Sigmoid colon (tissue), 6 donors: ENCODE measurements at regions not wholly inside any gene's neighbourhood (a gene's known extent, or its start where the extent isn't known, plus 50 kb on each side); places are given as distances from the start of the nearest gene placed in this dataset.
A peak's percentile ranks its signal among the peaks of the same experiment; 100 is the strongest.

Experiments used
- DNase-seq: peaks from one replicate; pipeline ENCODE4 v3.0.0-alpha.2; 2019
- H3K27ac ChIP-seq, 4 donors: fragments of 200-600 bp; sonication (generic); one replicate each; pipeline ENCODE4 v1.5.1; 2016 to 2019; ENCODE audit warnings: mild to moderate bottlenecking in 1 of 4
- H3K27me3 ChIP-seq, 3 donors: fragments of 200-600 bp; sonication (generic); one replicate each; pipeline ENCODE4 v1.5.1; 2019; ENCODE audit warnings: mild to moderate bottlenecking in 1 of 3
- H3K36me3 ChIP-seq, 4 donors: fragments of 200-600 bp; sonication (generic); one replicate each; pipeline ENCODE4 v1.5.1; 2016 to 2019
- H3K4me1 ChIP-seq, 4 donors: fragments of 200-600 bp; sonication (generic); one replicate each; pipeline ENCODE4 v1.5.1; 2017 to 2019
- H3K4me3 ChIP-seq, 4 donors: fragments of 200-600 bp; sonication (generic); one replicate each; pipeline ENCODE4 v1.5.1; 2017 to 2019; ENCODE audit warnings: mild to moderate bottlenecking in 2 of 4, moderate library complexity in 1 of 4
- H3K9me3 ChIP-seq, 4 donors: fragments of 200-600 bp in 3 of 4; sonication (generic) in 3 of 4; one replicate each; pipeline versions ENCODE4 v1.5.1 to v1.6.1; 2013 to 2019
- EP300 ChIP-seq, 4 donors: sonication (generic); formaldehyde crosslinking; IDR thresholded peaks; one replicate each; pipeline ENCODE4 v1.6.1; 2017; ENCODE audit warnings: antibody characterized with exemption in 4 of 4
- POLR2A ChIP-seq, 2 donors: fragments of 450-650 bp; IDR thresholded peaks; one replicate each; pipeline ENCODE4 v1.6.1; 2016; ENCODE audit warnings: antibody characterized with exemption in 2 of 2, mild to moderate bottlenecking in 2 of 2, moderate library complexity in 2 of 2
- POLR2AphosphoS5 ChIP-seq, 4 donors: sonication (generic); formaldehyde crosslinking; IDR thresholded peaks; one replicate each; pipeline ENCODE4 v1.6.1; 2017; ENCODE audit warnings: antibody characterized with exemption in 4 of 4
- WGBS, 2 donors: extraction: QIAGEN DNeasy Blood & Tissue Kit; methylation state at CpG; one replicate each; pipeline ENCODE4 v1.1.7; 2013; 5-methylcytosine and 5-hydroxymethylcytosine counted together
- intact Hi-C: fragments of 100-400 bp; cut with DNase I; formaldehyde crosslinking; loops from one replicate; pipeline ENCODE4 v1.15.1; 2023
- TF ChIP-seq, protein P1 (sequence below), 4 experiments: fragments of 450-650 bp in 3 of 4; fragments of 200-600 bp in 1 of 4; IDR thresholded peaks; one replicate each; pipeline ENCODE4 v1.5.1; 2016 to 2019; ENCODE audit warnings: antibody characterized with exemption in 4 of 4, mild to moderate bottlenecking in 3 of 4, moderate library complexity in 2 of 4
- donor health status: healthy with polysubstance abuse.
- donor health status: healthy.

- Histone ChIP-seq H3K27me3 (no peaks in the 10 kb centered on the region), H3K4me3 (no peak overlapping the region), H3K27ac (no peak overlapping the region), H3K36me3 (no peaks in the 10 kb centered on the region), H3K9me3 (no peaks in the 10 kb centered on the region), H3K4me1 (no peaks in the 10 kb centered on the region)
- TF ChIP-seq, protein P1, sequence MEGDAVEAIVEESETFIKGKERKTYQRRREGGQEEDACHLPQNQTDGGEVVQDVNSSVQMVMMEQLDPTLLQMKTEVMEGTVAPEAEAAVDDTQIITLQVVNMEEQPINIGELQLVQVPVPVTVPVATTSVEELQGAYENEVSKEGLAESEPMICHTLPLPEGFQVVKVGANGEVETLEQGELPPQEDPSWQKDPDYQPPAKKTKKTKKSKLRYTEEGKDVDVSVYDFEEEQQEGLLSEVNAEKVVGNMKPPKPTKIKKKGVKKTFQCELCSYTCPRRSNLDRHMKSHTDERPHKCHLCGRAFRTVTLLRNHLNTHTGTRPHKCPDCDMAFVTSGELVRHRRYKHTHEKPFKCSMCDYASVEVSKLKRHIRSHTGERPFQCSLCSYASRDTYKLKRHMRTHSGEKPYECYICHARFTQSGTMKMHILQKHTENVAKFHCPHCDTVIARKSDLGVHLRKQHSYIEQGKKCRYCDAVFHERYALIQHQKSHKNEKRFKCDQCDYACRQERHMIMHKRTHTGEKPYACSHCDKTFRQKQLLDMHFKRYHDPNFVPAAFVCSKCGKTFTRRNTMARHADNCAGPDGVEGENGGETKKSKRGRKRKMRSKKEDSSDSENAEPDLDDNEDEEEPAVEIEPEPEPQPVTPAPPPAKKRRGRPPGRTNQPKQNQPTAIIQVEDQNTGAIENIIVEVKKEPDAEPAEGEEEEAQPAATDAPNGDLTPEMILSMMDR (IDR thresholded peaks at IDR 0.05): no peak
- TF ChIP-seq POLR2A (IDR thresholded peaks at IDR 0.05): no peak
- no peak for TF ChIP-seq EP300 (IDR thresholded peaks at IDR 0.05)
- no peak for TF ChIP-seq POLR2AphosphoS5 (IDR thresholded peaks at IDR 0.05)
- 60 to 68% methylated on average over 5 of the region's 5 CpGs for WGBS, 2 donors
- intact Hi-C loops: no loop called here
- no peak for DNase-seq
These were observed 318.3 kb downstream of the IRS2 start for GRCh38 chr13:109468123-109468522.

DNA sequence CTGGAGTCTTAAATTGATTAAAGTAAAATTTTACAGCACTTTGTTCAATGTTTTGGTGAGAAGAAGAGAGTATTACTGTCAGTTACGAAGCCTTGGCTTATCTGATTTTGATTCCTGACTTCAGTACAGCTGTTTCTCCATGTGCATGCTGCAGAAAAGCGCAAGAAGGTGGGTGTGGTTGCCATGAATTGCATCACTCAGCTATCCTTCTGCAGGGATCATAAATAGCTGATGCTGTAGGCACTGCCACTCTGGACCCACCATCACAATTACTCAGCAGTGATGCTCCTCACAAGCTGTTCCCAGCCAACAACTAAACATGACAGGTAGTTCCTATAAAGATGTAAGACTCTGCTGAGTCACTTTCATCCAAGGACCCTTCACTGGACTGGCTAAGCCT is 321.2 kb downstream of the IRS2 start:
- no peaks in the 10 kb centered on the region for H3K27me3 ChIP-seq
- H3K27ac ChIP-seq: no peak overlapping the region
- no peaks in the 10 kb centered on the region for H3K9me3 ChIP-seq
- H3K4me3 ChIP-seq: no peak overlapping the region
- WGBS, 2 donors: 0 to 80% methylated on average over 2 of the region's 2 CpGs
- no peak for DNase-seq
- intact Hi-C loops: no loop called here
- no peaks in the 10 kb centered on the region for H3K4me1 ChIP-seq
- TF ChIP-seq, protein P1 (IDR thresholded peaks at IDR 0.05): no peak
- H3K36me3 ChIP-seq: no peaks in the 10 kb centered on the region

- intact Hi-C loops: no loop called here
- 84 to 92% methylated on average over 4 of the region's 4 CpGs for WGBS, 2 donors
These were observed 332.0 kb downstream of the IRS2 start for GRCh38 chr13:109454167-109454917.

DNA sequence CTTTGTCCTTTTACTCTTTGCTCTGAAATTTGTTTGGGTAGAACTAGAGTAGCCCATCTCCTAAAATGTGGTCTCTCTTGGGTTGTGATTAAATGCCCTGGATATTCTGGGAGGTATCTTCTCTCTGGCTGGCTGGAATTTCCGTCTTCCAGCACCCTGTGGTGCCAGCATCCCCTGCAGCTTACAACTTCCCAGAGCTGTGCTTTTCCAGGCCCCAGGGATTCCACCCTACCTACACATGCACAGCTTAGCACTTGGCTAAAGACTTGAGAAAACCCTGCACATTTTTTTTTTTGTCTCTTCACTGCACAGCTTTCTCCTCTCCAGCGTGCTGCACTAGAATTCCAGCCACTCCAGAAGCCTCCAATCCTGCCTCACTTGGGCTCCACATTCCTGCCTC is 334.7 kb downstream of the IRS2 start:
- Histone ChIP-seq H3K27ac (no peak overlapping the region), H3K36me3 (no peaks in the 10 kb centered on the region), H3K4me1 (peaks cover 0 to 22% (median 12%) of the 10 kb centered on the region in 4 donors), H3K9me3 (no peaks in the 10 kb centered on the region), H3K4me3 (no peak overlapping the region), H3K27me3 (no peaks in the 10 kb centered on the region)
- intact Hi-C loops: no loop called here
- TF ChIP-seq POLR2A (IDR thresholded peaks at IDR 0.05): no peak
- TF ChIP-seq, protein P1 (IDR thresholded peaks at IDR 0.05): no peak
- no peak for TF ChIP-seq POLR2AphosphoS5 (IDR thresholded peaks at IDR 0.05)
- no peak for TF ChIP-seq EP300 (IDR thresholded peaks at IDR 0.05)
- WGBS, 2 donors: 68 to 74% methylated on average over 2 of the region's 2 CpGs
- no peak for DNase-seq

More at GRCh38 chr13:109454167-109454917, 332.0 kb downstream of the IRS2 start:
- Histone ChIP-seq H3K4me1 (peaks cover 0 to 22% (median 12%) of the 10 kb centered on the region in 4 donors), H3K27me3 (no peaks in the 10 kb centered on the region), H3K4me3 (no peak overlapping the region), H3K9me3 (no peaks in the 10 kb centered on the region), H3K36me3 (no peaks in the 10 kb centered on the region), H3K27ac (peak overlapping the region in 3 of 4 donors; percentile 34 to 80 (median 70))
- TF ChIP-seq POLR2A (IDR thresholded peaks at IDR 0.05): no peak
- no peak for TF ChIP-seq EP300 (IDR thresholded peaks at IDR 0.05)
- DNase-seq: no peak

DNA sequence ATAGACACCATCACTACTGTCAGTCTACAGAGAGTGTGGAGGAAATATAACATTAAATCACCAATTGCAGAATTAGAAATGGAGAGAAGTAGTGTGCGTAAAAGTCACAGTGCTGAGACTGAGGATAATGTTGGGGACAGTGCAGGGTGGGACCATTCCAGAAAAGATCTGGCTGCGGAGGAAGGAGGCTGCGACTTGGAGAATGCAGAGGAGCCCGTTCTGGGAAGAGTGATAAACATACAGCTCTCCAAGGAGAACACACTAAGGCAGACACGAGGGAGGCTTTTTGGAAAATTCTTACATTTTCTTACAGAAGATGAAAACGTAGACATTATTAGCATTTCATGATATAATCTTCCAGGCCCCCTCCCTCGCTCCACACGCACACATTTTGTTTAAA is 337.8 kb downstream of the IRS2 start:
- H3K4me3 ChIP-seq: no peak overlapping the region
- intact Hi-C loops: no loop called here
- no peak overlapping the region for H3K27ac ChIP-seq
- no peak for TF ChIP-seq POLR2AphosphoS5 (IDR thresholded peaks at IDR 0.05)
- no peak for TF ChIP-seq POLR2A (IDR thresholded peaks at IDR 0.05)
- TF ChIP-seq EP300 (IDR thresholded peaks at IDR 0.05): no peak
- TF ChIP-seq, protein P1 (IDR thresholded peaks at IDR 0.05): no peak
- no peaks in the 10 kb centered on the region for H3K36me3 ChIP-seq
- H3K4me1 ChIP-seq: peaks cover 0 to 7% (median 0%) of the 10 kb centered on the region in 4 donors
- 85 to 94% methylated on average over 8 of the region's 8 CpGs for WGBS, 2 donors
- H3K27me3 ChIP-seq: no peaks in the 10 kb centered on the region
- DNase-seq: no peak
- H3K9me3 ChIP-seq: no peaks in the 10 kb centered on the region
